ENCODE measurements at regions not wholly inside any gene's neighbourhood (a gene's known extent, or its start where the extent isn't known, plus 50 kb on each side); places are given as distances from the start of the nearest gene placed in this dataset.
"Not testable (repeated sequence)": the region's sequence is repeated elsewhere in the genome, so short reads cannot be mapped to it uniquely, and the experiment has no call there.

GRCh38 chr16:24645739-24646645 lies 83.5 kb upstream of the TNRC6A start:
- no peak overlapping the region for H3K4me3 ChIP-seq (ENCODE audit: low read length)
- TF ChIP-seq, protein P1, sequence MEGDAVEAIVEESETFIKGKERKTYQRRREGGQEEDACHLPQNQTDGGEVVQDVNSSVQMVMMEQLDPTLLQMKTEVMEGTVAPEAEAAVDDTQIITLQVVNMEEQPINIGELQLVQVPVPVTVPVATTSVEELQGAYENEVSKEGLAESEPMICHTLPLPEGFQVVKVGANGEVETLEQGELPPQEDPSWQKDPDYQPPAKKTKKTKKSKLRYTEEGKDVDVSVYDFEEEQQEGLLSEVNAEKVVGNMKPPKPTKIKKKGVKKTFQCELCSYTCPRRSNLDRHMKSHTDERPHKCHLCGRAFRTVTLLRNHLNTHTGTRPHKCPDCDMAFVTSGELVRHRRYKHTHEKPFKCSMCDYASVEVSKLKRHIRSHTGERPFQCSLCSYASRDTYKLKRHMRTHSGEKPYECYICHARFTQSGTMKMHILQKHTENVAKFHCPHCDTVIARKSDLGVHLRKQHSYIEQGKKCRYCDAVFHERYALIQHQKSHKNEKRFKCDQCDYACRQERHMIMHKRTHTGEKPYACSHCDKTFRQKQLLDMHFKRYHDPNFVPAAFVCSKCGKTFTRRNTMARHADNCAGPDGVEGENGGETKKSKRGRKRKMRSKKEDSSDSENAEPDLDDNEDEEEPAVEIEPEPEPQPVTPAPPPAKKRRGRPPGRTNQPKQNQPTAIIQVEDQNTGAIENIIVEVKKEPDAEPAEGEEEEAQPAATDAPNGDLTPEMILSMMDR (conservative IDR thresholded peaks at IDR 0.05; ENCODE audit: low read length): no peak
- DNase-seq (ENCODE audit: low read depth): peak; percentile 99

GRCh38 chr16:24646646-24646995 lies 82.8 kb upstream of the TNRC6A start:
- DNase-seq (ENCODE audit: low read depth): no peak
- no peak overlapping the region for H3K4me3 ChIP-seq (ENCODE audit: low read length)
- TF ChIP-seq, protein P1 (conservative IDR thresholded peaks at IDR 0.05; ENCODE audit: low read length): no peak

DNA sequence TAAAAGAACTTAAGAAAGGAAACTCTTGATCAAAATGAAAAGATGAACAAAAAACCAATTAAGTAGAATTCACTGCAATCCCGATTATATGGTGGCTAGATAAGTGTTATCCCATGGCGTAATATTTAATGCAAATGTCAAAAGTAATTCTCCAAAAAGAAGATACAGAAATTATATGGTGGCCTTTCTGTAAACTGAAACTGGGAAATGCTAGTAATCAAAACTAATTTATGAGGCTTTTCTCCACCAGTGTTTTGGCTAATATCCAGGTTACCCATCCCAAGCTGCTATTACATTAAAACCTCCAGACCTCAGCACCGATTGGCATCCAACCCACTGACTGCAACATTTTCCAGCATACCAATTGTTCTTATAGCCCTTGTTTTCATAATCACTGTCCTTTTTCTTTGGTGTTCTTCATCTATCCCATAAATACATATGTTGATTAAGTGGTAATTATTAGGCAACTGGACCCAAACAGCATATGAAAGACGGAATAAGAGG lies 77.2 kb upstream of the TNRC6A start:
- H3K4me3 ChIP-seq (ENCODE audit: low read length): no peak overlapping the region
- DNase-seq (ENCODE audit: low read depth): peak; percentile 25
- TF ChIP-seq, protein P1 (conservative IDR thresholded peaks at IDR 0.05; ENCODE audit: low read length): no peak

DNA sequence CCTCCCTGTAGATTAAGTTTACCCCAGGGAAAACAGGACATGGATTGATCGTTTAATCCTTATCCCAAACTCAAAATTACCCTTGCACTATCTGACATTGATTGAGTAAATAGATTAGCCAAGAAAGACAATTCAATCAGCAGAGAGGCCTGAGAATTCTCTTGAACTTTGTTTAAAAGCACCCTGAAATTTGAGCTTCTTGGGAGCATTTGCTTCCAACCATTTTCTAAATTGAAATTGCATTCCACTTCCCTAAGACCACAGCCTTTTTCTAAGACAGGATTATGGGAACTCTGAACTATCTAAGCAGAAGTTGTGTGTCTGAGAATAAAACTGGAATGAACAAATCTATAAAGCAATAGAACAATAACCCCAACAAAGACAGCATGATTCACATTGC lies 76.6 kb upstream of the TNRC6A start:
- TF ChIP-seq, protein P1 (conservative IDR thresholded peaks at IDR 0.05; ENCODE audit: low read length): no peak
- no peak for DNase-seq (ENCODE audit: low read depth)
- no peak overlapping the region for H3K4me3 ChIP-seq (ENCODE audit: low read length)

GRCh38 chr16:24653725-24654124 lies 75.7 kb upstream of the TNRC6A start:
- no peak overlapping the region for H3K4me3 ChIP-seq (ENCODE audit: low read length)
- no peak for DNase-seq (ENCODE audit: low read depth)
- TF ChIP-seq, protein P1 (conservative IDR thresholded peaks at IDR 0.05; ENCODE audit: low read length): no peak

GRCh38 chr16:24665942-24666341 lies 63.5 kb upstream of the TNRC6A start:
- not testable (repeated sequence) for H3K4me3 ChIP-seq (ENCODE audit: low read length); DNase-seq (ENCODE audit: low read depth)

DNA sequence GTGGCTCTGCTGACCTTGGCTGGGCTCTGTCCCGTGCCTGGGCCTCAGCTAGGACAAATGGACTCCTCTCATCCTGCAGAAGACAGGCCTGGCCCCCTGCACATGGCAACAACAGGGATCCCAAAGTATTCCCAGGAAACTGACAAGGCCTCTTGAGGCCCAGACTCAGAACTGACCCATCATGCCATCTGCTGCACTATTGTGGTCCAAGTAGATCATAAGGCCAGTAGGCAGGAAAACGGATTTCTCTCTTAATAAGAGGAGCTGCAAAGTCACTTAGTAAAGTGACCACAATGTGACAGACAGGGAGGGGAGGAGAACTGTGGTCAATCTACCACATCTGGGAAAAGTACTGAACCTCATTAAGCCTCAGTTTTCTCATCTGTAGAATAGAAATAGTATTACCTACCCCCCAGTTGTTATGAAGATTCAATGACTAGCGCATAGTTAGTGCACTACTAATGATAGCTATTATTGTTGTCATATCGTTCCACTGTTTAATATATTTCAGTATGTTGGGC lies 62.1 kb upstream of the TNRC6A start:
- DNase-seq (ENCODE audit: low read depth): no peak
- TF ChIP-seq, protein P1 (conservative IDR thresholded peaks at IDR 0.05; ENCODE audit: low read length): no peak
- no peak overlapping the region for H3K4me3 ChIP-seq (ENCODE audit: low read length)
